ENCODE measurements at regions not wholly inside any gene's neighbourhood (a gene's known extent, or its start where the extent isn't known, plus 50 kb on each side); places are given as distances from the start of the nearest gene placed in this dataset.

DNA sequence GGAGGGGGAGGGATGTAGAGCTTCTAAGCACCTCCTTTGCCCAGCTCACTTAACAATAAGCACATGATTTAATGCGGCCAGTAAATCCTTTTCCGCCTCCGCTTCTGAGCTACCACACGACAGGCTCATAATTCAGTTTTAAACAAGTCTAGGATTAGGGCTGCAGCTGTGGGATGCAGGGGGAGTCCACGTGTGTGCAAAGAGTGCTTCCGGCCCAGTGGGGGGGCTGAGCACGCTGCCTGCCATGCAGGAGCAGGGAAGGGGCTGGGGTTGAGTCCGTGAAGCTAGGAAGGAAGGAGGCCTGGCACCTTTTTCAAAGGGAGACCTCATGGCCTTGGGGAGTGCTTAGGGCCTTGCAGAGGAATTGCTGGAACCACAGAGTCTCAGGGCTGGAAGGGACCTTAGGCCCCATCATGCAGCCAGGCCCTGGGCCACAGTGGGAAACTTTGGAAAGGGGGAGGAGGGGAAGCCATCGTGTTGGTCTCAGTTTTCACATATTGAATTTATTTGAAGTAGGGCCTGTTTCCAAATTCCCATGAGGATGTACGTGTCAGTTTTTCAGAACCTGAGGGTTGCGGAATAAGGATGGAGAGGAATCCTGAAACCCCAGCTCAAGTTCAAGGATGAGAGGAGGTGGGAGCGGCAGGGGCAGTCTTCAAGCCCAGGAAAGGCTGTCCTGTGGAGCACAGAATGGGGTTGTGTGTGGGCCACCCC is 96.1 kb downstream of the VEGFA start:
- BruUV-seq (replicated peaks), result no TSS peak
- Histone ChIP-seq H3K27me3 (ENCODE audit: control insufficient read depth in 2 of 2, insufficient read depth in 2 of 2, low read length in 2 of 2) (no peaks in the 10 kb centered on the region), H2AFZ (ENCODE audit: low read depth, low read length) (no peak overlapping the region), H3K9me3 (replicated peaks; ENCODE audit: control insufficient read depth, insufficient read depth, low read depth, low read length) (no peaks in the 10 kb centered on the region), H3K4me1 (replicated peaks in 1 of 2; ENCODE audit: control insufficient read depth in 2 of 2, insufficient read depth in 2 of 2, low read length in 2 of 2) (peaks cover 10 to 17% of the 10 kb centered on the region in 2 experiments), H3K4me3 (no peak overlapping the region), H3K36me3 (ENCODE audit: control insufficient read depth, insufficient read depth, low read length) (no peaks in the 10 kb centered on the region), H3K9ac (ENCODE audit: insufficient read depth in 1 of 2, low read depth in 2 of 2, low read length in 2 of 2) (no peak overlapping the region), H3K9me1 (ENCODE audit: control insufficient read depth, insufficient read depth, low read length) (no peaks in the 10 kb centered on the region), H3K79me2 (ENCODE audit: control insufficient read depth, insufficient read depth, low read length) (no peaks in the 10 kb centered on the region), H4K20me1 (replicated peaks; ENCODE audit: control insufficient read depth, insufficient read depth, low read length) (no peaks in the 10 kb centered on the region), H3K4me2 (ENCODE audit: insufficient read depth, low read length) (no peak overlapping the region), H3K27ac (ENCODE audit: extremely low read depth, low read depth, low read length) (no peak overlapping the region)
- WGBS (ENCODE audit: insufficient coverage, low coverage, missing lambda C conversion rate), result 61% methylated on average over 12 of the region's 12 CpGs
- FAIRE-seq, result no peak
- intact Hi-C loops (cut with micrococcal nuclease) (no loop called here), in situ Hi-C loops (cut with MboI) (no loop called here)
- TF ChIP-seq, protein P1, sequence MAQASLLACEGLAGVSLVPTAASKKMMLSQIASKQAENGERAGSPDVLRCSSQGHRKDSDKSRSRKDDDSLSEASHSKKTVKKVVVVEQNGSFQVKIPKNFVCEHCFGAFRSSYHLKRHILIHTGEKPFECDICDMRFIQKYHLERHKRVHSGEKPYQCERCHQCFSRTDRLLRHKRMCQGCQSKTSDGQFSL (CRISPR knock-in tag; IDR thresholded peaks at IDR 0.05), result peak; percentile 33; the same call in 1 of the 2 replicates
- TF ChIP-seq, protein P1 (tag; IDR thresholded peaks at IDR 0.05), result no peak
- TF ChIP-seq USF1 (CRISPR knock-in tag; IDR thresholded peaks at IDR 0.05), result 0 out of 2 replicates have a peak, but pooled peaks have one; percentile 14
- no peak for TF ChIP-seq ZKSCAN1 (IDR thresholded peaks at IDR 0.05; ENCODE audit: low read depth, low read length)
- ATAC-seq, result no peak
- POLR2A ChIA-PET, result interaction anchor here (0.6 to 2.4 kb wide), 7 partner anchors 8 to 207 kb away, joined by 3 to 8 read pairs (median 3); no protein-coding TSS in a partner anchor
- CTCF ChIA-PET (ENCODE audit: low intra/inter-chr PET ratio), result no interaction called here
- DNase-seq (ENCODE audit: extremely low read depth in 1 of 4, low spot score in 3 of 4), result no peak

Data from K562 (cell line).